GM21423 (cell line): ENCODE measurements at regions not wholly inside any gene's neighbourhood (a gene's known extent, or its start where the extent isn't known, plus 50 kb on each side); places are given as distances from the start of the nearest gene placed in this dataset.
A peak's percentile ranks its signal among the peaks of the same experiment; 100 is the strongest.

ENCODE experiments used
- ATAC-seq: cut with Tn5 transposase; IDR thresholded peaks from one replicate; pipeline ENCODE4 v1.9.1; 2021; ENCODE audit warnings: mild to moderate bottlenecking, moderate library complexity; ENCODE audit not compliant: unreplicated experiment

DNA sequence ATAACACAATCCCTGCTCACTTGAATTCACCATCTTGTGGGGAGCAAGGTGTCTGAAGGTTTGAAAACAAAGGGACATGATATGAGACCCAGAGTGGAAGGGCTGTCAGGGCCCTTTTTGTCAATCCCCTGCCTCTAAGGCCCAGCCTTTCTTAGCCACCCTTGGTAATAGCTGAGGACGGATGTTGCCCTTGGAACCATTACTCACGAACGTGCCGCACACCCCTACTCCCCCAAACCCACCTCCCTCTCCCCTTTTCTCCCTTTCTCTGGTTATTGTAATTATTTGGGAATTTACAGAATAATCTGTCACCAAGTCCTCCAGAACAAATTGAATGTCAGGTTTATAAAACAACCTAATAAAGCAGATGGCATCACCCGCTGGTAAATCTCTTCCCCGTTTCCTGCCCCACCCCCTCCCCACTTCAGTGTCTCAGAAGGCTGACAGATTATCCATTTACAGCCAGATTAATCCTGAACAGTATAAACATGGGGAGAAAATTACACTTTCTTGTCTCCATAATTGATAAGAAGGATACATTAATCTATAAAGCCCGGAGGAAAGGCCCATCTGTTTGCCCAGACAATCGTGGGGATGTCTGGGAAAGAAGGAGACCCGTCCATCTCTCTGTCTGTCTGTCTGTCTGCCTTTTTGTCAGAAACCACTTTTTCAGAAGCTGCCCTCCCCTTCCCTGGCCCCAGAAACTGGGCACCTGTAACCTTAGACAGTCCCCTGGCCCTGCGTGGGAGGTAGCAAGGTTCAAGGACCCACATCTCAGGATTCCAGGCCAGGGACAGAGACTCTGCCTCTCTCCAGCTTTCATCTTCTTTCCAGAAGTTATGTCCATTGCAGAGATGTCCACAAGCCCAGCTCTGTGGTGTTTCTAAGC is 60.6 kb upstream of the CD34 start:
- ATAC-seq, result no peak

DNA sequence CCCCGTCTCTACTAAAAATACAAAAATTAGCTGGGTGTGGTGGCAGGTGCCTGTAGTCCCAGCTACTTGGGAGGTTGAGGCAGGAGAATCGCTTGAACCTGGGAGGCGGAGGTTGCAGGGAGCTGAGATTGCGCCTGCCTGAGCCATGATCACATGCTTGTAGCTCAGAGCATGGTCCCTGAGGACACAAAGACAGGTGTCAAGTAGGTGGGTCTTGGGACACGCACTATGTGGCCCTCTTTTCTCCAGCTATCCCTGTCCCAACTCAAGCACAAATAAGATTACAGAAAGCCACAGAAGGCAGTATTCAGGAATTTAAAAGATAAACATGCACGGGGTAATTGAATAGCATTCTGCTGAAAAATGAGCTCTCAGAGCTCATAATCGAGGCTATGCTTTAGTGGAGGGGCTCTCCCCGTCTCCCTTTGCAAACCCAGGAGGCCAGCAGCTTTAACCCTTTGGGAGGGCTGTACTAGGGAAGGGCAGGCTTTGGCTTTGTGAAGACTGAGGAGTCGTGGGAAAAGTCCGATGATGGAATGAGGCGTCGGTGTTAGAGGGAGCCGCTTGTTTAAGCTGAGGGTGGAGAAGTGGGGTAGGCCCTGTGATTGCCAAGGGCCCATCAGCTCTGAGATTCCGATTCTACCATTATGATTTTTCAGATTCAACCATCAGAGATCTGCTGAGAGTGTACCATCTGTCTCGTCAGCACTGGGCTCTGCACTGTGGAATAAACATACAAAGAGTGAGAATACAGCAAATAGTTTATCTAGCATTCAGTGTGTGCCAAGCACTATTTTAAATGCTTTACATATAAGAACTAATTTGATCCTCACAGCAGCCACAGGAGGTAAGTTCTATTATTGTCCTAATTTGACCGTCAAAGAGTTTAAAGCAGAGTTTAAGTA is 59.7 kb upstream of the CD34 start:
- no peak for ATAC-seq

DNA sequence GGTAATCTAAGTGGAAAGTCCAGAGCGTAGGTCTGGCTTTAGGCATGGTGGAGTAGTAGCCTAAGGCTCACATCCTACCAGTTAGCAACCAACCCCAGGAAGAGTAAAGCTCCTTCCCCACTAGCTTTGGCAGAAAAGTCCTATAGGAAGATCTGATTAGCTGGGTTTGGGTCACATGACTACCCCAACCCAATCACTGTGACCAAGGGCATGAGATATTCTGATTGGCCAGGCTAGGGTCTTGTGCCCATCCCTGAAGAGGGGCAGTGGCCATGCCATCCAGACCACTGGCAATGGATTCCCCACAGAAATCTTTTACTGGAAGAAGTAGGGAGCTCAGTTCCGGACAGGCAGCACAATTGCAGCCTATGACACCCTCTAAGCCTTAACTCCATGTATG is 58.6 kb upstream of the CD34 start:
- no peak for ATAC-seq

DNA sequence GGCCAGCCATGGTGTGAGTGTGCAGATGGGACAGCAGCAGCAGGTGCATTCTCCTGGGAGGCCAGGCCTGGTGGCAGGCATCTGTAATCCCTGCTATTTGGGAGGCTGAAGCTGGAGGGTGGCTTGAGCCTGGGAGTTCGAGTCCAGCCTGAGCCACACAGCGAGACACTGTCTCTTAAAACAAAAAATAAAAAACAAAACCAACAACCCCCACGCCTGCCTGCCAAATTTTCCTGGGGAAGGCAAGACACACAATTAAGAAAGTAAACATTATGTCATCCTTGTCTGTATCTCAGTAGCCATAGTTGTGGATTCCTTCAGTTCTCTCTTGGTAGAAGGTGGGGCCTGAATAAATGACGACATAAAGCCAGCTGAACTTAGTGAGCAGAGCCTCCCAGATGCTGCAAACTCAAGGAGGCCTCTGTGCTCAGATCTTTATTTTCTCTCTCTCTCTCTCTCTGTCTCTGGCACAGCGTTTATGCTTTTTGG is 57.6 kb upstream of the CD34 start:
- ATAC-seq, result no peak

DNA sequence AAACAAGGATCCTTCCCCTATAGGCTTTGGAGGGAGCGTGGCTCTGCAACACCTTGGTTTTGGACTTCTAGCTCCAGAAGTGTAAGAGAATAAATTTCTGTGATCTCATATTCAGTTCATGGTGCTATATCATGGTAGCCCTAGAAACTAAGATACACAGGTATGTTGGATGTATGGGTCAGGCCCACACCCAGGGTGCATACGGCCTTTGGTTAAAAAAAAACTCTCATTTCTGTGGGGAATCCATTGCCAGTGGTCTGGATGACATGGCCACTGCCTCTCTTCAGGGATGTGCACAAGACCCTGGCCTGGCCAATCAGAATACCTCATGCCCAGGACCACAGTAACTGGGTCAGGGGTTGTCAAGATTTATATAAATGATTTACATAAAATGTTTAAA is 56.8 kb upstream of the CD34 start:
- no peak for ATAC-seq

DNA sequence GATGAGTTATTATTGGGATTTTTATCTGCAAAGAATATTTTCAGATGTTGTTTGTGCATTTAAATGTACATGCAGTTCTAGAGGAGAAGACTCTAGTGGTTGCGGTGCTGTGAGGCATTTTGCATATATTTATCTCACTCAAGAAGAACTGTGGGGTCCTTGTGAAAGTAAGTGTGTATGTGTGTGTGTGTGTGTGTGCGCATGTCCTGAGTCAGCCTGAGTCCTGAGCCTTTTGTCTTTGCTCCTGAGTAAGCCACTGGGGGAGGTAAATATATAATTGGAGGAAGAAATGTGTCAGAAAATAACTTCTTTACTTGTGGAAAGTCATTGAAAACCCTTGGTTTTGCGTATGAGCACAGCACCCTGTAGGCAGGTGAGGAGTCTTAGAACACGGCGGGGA is 55.6 kb upstream of the CD34 start:
- ATAC-seq, result no peak

DNA sequence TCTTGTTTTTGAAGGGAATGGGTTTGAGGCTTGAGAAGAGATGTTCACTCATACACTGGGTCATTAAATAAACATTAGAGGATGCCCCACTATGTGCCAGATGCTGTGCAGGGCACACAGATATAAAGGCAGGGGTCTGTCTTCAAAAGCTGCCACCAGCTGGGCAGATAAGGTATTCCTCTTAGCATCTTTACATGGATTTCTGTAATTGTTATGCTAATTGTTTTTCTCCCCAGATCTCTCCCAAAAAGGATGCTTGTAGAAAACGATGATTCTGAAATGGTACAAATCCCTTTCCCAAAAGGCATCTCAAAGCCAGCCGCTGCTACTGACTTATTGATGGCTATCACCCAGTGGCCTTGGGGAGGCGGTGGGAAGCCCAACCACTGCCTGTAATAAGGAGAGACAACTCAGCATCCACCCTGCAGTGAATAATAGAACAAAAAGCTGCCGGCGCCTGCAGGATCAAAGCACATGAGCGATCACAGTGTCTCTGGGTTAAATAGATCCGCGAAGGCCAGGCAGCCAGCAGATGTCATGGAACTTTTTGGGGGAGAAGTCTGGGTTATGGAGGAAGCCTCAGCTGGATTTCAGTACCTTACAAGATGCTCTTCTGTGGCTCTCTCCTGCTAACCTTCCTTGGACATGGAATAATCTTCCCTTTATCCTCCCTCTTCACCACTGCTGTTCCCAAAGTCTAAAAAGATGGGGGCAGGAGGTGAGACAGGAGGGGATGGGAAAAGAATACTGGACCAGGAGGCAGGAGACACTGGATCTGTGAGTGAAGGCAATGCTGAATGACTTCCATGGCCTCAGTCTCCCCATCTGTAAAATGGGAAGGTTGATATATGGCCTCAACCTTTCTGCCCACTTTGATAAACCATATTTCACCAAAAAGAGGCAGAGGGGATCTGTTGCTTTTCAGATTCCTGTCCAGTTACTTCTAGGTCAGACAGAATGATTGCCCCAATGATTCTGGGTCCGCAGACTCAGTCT is 54.8 kb upstream of the CD34 start:
- ATAC-seq, result no peak

DNA sequence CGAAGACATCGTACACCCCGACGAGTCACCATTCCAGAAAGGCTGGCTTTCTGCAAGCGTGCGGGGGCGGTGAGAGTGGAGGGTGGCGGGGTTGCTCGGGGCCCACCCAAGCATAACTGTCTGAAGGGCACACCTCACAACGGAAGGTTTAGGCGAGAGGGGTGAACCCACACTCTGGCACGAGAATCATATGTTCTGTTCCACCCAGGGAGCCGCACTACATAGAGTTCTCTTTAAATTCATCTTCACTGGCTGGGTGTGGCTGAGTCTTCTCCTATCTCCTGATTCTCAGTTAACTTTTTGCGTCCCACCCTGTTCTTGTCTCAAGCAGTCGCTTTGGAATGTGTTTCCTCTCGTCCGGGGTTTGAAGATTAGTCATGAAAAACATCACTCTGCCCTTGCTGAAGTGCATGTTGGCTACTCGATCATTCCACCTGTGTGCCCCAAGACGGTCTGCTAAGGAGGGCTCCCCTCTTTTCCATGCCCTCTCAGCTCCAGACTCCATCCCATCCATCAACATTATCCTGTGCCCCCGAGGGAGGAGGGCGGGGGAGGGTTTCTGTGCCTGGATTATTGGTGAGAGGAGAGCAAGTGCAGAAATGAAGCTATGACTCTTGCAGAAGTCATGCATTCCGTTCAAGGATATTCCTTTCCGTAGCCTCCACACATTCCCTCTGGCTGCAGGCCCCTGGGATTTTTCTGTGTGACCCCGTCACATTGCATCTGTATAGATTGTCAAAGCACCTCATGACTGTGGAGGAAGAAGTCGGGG is 53.5 kb upstream of the CD34 start:
- no peak for ATAC-seq

DNA sequence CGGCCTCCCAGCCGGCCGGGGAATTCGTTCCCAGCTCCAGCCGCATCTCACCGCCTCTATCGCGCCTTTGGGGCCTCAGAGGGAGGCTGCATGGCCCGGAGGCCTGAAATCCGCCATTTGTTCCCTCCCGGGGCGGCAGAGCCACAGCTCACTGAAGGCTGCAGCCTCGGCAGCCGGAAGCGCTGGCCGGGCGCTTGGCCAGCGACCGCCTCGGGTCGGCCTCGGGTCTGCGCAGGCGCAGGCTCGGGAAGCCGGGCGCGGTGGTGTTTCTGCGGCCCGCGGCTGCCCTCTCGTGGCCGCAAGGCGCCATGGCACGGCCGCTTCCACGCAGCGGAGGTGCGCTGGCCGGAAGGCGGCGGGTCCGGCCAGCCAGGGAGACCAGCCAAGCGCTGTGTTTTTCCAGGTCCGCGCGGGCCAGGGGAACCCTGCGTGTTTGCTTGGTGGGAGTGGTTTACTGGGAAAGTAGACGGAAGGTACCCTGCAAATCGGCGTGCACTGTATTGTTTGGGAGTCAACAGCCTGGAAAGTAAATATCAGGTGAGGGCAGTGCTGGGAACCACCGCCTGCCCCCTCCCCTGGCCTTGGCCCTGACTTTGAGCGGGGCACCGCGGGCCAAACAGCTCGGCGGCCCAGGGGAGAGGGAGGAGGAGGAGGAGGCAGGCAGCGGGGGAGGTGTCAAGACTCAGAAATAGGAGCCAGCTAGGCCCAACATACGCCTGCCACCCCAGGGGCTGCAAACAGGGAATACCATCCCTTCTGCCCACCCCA is 52.7 kb upstream of the CD34 start:
- ATAC-seq, result peak; percentile 92

DNA sequence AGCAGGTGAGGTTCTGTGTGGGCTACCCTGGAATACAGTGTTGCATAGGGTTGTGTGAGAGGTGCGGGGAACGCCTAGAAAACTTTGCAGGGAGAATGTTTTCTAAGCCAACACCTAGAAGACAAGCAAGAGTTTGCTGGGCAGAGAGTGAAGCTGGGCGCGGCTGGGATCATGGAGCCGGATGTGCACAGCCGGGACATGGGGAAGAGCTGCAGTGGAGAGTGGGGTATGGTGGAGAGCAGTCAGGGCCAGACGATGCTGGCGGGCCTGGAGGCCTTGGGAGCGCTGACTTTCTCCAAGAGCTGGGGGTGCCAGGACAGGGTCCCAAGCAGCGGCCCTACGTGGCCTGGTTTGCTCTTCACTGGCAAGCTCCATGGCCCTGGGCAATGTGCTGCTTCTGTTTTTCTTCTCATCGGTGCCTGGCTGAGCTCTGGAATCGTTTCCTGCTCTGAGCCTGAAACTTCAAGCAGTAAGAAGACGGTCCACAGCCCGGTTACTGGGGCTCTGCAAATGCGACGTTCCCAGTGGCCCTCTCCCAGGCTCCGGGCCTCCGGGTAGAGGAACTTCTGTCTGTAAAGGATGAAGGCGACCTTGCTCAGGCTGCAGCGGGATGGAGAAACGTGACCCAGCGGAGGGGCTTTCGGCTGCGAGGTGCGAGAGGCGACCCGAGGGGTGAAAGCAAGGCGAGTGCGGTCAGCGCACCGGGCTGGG is 51.9 kb upstream of the CD34 start:
- ATAC-seq, result peak; percentile 18
